ENCODE measurements at regions not wholly inside any gene's neighbourhood (a gene's known extent, or its start where the extent isn't known, plus 50 kb on each side); places are given as distances from the start of the nearest gene placed in this dataset.

- TF ChIP-seq, protein P1, sequence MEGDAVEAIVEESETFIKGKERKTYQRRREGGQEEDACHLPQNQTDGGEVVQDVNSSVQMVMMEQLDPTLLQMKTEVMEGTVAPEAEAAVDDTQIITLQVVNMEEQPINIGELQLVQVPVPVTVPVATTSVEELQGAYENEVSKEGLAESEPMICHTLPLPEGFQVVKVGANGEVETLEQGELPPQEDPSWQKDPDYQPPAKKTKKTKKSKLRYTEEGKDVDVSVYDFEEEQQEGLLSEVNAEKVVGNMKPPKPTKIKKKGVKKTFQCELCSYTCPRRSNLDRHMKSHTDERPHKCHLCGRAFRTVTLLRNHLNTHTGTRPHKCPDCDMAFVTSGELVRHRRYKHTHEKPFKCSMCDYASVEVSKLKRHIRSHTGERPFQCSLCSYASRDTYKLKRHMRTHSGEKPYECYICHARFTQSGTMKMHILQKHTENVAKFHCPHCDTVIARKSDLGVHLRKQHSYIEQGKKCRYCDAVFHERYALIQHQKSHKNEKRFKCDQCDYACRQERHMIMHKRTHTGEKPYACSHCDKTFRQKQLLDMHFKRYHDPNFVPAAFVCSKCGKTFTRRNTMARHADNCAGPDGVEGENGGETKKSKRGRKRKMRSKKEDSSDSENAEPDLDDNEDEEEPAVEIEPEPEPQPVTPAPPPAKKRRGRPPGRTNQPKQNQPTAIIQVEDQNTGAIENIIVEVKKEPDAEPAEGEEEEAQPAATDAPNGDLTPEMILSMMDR (conservative IDR thresholded peaks at IDR 0.05; ENCODE audit: control insufficient read depth, insufficient read depth, low read depth, low read length): no peak
- DNase-seq (ENCODE audit: low read depth): no peak
These were observed 1602.1 kb downstream of the SI start for GRCh38 chr3:163476179-163476578.

DNA sequence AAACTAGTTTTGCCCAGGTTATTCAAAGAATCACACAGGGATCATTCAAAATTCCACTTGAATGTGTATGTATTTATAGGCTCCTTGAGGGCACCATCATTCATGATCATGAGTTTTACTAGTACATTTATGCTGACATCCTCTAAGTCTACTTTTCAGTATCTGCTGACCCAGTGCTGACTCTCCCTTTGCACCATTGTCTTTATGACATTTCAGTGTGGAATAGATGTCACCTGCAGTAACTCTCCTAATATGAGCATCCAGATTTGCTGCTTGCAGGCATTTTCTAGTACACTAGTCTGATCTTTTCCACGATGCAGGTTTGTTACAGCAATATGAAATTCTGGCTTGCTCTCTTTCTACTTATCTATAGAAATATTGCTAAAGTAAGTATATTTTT is 1603.5 kb downstream of the SI start:
- no peak overlapping the region for H3K4me3 ChIP-seq (ENCODE audit: control insufficient read depth, low read depth, low read length)
- TF ChIP-seq, protein P1 (conservative IDR thresholded peaks at IDR 0.05; ENCODE audit: control insufficient read depth, insufficient read depth, low read depth, low read length): no peak
- DNase-seq (ENCODE audit: low read depth): no peak

More at GRCh38 chr3:163476179-163476578, 1602.1 kb downstream of the SI start:
- no peak overlapping the region for H3K4me3 ChIP-seq (ENCODE audit: control insufficient read depth, low read depth, low read length)

GRCh38 chr3:163468531-163469335 is 1609.6 kb downstream of the SI start:
- no peak overlapping the region for H3K4me3 ChIP-seq (ENCODE audit: control insufficient read depth, low read depth, low read length)
- DNase-seq (ENCODE audit: low read depth): no peak
- TF ChIP-seq, protein P1 (conservative IDR thresholded peaks at IDR 0.05; ENCODE audit: control insufficient read depth, insufficient read depth, low read depth, low read length): no peak

DNA sequence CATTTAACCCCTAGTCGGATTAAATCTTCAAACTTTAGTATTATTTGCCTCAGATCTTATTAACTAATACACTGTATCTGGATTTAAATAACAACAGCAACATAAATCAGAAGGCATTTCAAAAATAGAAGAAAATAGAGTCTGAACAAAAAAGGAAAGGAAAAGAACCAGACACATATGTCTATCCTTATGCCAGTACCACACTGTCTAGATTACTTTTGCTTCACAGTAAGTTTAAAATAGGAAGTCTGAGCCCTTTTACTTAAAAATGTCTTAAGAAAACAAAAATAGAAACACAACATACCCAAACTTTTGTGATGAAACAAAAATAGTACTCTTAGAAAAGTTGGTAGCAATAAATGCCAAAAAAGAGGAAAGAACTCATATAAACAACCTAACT is 1615.8 kb downstream of the SI start:
- no peak overlapping the region for H3K4me3 ChIP-seq (ENCODE audit: control insufficient read depth, low read depth, low read length)
- TF ChIP-seq, protein P1 (conservative IDR thresholded peaks at IDR 0.05; ENCODE audit: control insufficient read depth, insufficient read depth, low read depth, low read length): no peak
- DNase-seq (ENCODE audit: low read depth): no peak

DNA sequence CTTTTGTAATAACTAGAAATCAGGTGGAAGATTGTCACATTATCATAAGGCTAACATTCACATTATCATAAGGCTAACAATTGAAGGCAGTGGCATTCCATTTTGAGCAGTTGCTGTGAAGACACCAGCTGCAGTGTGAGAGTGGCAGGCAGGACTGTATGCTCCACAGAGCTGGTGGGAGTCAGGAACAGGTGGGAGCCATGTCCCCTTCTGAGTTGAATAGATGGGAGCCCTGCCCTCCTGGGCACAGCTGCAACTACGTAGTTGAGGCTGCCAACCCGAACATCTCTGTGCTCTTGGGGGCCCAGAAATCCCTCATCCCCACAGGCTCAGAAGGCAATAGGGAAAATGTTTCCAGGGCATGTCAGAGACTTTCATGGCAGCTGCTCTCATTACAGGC is 1627.6 kb downstream of the SI start:
- H3K4me3 ChIP-seq (ENCODE audit: control insufficient read depth, low read depth, low read length): no peak overlapping the region
- TF ChIP-seq, protein P1 (conservative IDR thresholded peaks at IDR 0.05; ENCODE audit: control insufficient read depth, insufficient read depth, low read depth, low read length): no peak
- DNase-seq (ENCODE audit: low read depth): no peak

DNA sequence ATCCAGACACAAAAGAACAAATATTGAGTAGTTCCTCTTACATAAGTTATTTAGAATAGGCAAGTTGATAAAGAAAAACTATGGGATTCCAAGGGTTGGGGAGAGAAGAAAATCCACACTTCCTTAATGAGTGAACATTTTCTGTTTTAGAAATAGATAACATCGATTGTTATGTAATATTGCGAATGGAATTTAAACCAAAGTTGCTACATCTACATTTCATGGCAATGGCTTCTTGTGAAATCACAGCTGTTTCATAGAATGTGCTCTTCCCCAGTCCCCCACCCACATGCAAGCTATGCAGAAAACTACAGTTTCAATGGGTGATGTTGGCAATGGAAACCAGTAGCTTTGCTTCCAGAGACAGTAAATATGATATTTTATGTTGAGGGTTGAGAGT is 1639.5 kb downstream of the SI start:
- no peak overlapping the region for H3K4me3 ChIP-seq (ENCODE audit: control insufficient read depth, low read depth, low read length)
- DNase-seq (ENCODE audit: low read depth): no peak
- TF ChIP-seq, protein P1 (conservative IDR thresholded peaks at IDR 0.05; ENCODE audit: control insufficient read depth, insufficient read depth, low read depth, low read length): no peak
